ENCODE measurements at regions not wholly inside any gene's neighbourhood (a gene's known extent, or its start where the extent isn't known, plus 50 kb on each side); places are given as distances from the start of the nearest gene placed in this dataset.

GRCh38 chr9:20256284-20256948, 365.9 kb downstream of the MLLT3 start:
- TF ChIP-seq POLR2AphosphoS5 (IDR thresholded peaks at IDR 0.05; ENCODE audit: insufficient read depth, low read depth, low read length), result no peak
- no peak for TF ChIP-seq JUN (IDR thresholded peaks at IDR 0.05; ENCODE audit: borderline replicate concordance, insufficient read depth, insufficient read length, low read depth)
- no peak for TF ChIP-seq MYC (IDR thresholded peaks at IDR 0.05; ENCODE audit: low read depth, low read length)
- TF ChIP-seq POLR2A (IDR thresholded peaks at IDR 0.05; ENCODE audit: low read depth, low read length), result no peak
- no peak for TF ChIP-seq MAX (IDR thresholded peaks at IDR 0.05; ENCODE audit: insufficient read depth, insufficient read length)
- TF ChIP-seq GATA2 (IDR thresholded peaks at IDR 0.05; ENCODE audit: insufficient read depth, insufficient read length, low read depth, low read length), result no peak
- TF ChIP-seq, protein P1, sequence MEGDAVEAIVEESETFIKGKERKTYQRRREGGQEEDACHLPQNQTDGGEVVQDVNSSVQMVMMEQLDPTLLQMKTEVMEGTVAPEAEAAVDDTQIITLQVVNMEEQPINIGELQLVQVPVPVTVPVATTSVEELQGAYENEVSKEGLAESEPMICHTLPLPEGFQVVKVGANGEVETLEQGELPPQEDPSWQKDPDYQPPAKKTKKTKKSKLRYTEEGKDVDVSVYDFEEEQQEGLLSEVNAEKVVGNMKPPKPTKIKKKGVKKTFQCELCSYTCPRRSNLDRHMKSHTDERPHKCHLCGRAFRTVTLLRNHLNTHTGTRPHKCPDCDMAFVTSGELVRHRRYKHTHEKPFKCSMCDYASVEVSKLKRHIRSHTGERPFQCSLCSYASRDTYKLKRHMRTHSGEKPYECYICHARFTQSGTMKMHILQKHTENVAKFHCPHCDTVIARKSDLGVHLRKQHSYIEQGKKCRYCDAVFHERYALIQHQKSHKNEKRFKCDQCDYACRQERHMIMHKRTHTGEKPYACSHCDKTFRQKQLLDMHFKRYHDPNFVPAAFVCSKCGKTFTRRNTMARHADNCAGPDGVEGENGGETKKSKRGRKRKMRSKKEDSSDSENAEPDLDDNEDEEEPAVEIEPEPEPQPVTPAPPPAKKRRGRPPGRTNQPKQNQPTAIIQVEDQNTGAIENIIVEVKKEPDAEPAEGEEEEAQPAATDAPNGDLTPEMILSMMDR (IDR thresholded peaks at IDR 0.05; ENCODE audit: extremely low read depth in 1 of 2, insufficient read depth in 1 of 2, low read depth in 1 of 2, low read length in 2 of 2), result no peak
- TF ChIP-seq FOS (IDR thresholded peaks at IDR 0.05; ENCODE audit: borderline replicate concordance, insufficient read depth, low read length), result no peak
- no peak for TF ChIP-seq EZH2 (IDR thresholded peaks at IDR 0.05; ENCODE audit: borderline replicate concordance, low read depth, low read length, severe bottlenecking)
- Histone ChIP-seq H4K20me1 (replicated peaks; ENCODE audit: control insufficient read depth, extremely low read depth, insufficient read depth, low read length) (no peaks in the 10 kb centered on the region), H2AFZ (ENCODE audit: low read depth, low read length) (no peak overlapping the region), H3K9me3 (replicated peaks; ENCODE audit: control insufficient read depth, insufficient read depth, low read length) (no peaks in the 10 kb centered on the region), H3K9me1 (replicated peaks; ENCODE audit: control insufficient read depth, extremely low read depth, insufficient read depth, low read length) (no peaks in the 10 kb centered on the region), H3K27ac (ENCODE audit: insufficient read depth, low read depth, low read length) (no peak overlapping the region), H3K36me3 (ENCODE audit: control insufficient read depth in 2 of 2, extremely low read depth in 1 of 2, insufficient read depth in 2 of 2, low read length in 2 of 2) (no peaks in the 10 kb centered on the region), H3K4me1 (ENCODE audit: control insufficient read depth, extremely low read depth, insufficient read depth, low read length) (no peaks in the 10 kb centered on the region), H3K9ac (replicated peaks; ENCODE audit: extremely low read depth, insufficient read depth, low read length) (no peak overlapping the region), H3K27me3 (ENCODE audit: control insufficient read depth in 2 of 2, insufficient read depth in 2 of 2, low read length in 2 of 2) (no peaks in the 10 kb centered on the region), H3K4me3 (replicated peaks in 1 of 3; ENCODE audit: insufficient read depth in 1 of 3, low read depth in 1 of 3, low read length in 3 of 3) (no peak overlapping the region), H3K79me2 (ENCODE audit: control insufficient read depth, insufficient read depth, low read length) (no peaks in the 10 kb centered on the region), H3K4me2 (ENCODE audit: insufficient read depth, low read length) (no peak overlapping the region)
- dilution Hi-C loops (cut with MboI; ENCODE audit: extremely low pct_ligation_motif_present, low sequenced_read_pairs), result no loop called here
- intact Hi-C loops (cut with micrococcal nuclease), result no loop called here
- FAIRE-seq (no peak), DNase-seq (ENCODE audit: low read depth, low spot score) (no peak)
- ChIA-PET CTCF (interaction anchor here (1.1 kb wide), 1 partner anchor 14 kb away, joined by 4 read pairs; no protein-coding TSS in a partner anchor), POLR2A (no interaction called here)
- no TSS peak for BruUV-seq (replicated peaks)

Measured in endothelial cell of umbilical vein (primary cell).